C4-2B (cell line): ENCODE measurements at regions not wholly inside any gene's neighbourhood (a gene's known extent, or its start where the extent isn't known, plus 50 kb on each side); places are given as distances from the start of the nearest gene placed in this dataset.

ENCODE experiments used
- ZFX ChIP-seq: fragments of 450-650 bp; IDR thresholded peaks from 2 replicates; pipeline ENCODE4 v1.6.1; 2017
- TF ChIP-seq, protein P1 (sequence below): fragments of 450-650 bp; conservative IDR thresholded peaks from 2 replicates; pipeline ENCODE4 v1.5.1; 2017; ENCODE audit warnings: mild to moderate bottlenecking

DNA sequence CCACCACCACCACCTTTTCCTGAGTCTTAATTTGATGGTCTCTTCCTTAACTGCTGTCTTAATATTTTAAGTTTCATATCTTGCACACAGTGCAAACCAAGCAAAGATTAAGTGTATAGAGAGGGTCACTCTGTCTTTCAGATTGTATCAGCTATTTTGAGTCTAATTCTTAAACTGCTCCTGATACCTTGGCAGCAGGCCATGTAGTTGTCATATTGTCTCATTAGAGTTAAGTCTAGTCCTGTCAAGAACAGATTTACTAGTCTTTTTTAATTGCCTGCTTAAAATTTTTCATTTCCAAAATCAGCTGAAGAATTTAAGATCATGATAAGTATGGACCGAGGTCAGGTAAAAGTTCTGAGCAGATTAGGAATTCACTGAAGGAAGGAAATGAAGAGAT is 51.5 kb downstream of the FHIP1A start:
- TF ChIP-seq, protein P1, sequence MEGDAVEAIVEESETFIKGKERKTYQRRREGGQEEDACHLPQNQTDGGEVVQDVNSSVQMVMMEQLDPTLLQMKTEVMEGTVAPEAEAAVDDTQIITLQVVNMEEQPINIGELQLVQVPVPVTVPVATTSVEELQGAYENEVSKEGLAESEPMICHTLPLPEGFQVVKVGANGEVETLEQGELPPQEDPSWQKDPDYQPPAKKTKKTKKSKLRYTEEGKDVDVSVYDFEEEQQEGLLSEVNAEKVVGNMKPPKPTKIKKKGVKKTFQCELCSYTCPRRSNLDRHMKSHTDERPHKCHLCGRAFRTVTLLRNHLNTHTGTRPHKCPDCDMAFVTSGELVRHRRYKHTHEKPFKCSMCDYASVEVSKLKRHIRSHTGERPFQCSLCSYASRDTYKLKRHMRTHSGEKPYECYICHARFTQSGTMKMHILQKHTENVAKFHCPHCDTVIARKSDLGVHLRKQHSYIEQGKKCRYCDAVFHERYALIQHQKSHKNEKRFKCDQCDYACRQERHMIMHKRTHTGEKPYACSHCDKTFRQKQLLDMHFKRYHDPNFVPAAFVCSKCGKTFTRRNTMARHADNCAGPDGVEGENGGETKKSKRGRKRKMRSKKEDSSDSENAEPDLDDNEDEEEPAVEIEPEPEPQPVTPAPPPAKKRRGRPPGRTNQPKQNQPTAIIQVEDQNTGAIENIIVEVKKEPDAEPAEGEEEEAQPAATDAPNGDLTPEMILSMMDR: no peak
- no peak for TF ChIP-seq ZFX
